A549 (cell line): ENCODE measurements at regions not wholly inside any gene's neighbourhood (a gene's known extent, or its start where the extent isn't known, plus 50 kb on each side); places are given as distances from the start of the nearest gene placed in this dataset.

Experiments
- ATAC-seq, 2 experiments: fragments of 200-7000 bp in 1 of 2; fragments of >200 bp in 1 of 2; cut with Nextera tagmentation in 1 of 2; cut with Tn5 transposase in 1 of 2; 3 replicates each; pipeline versions ENCODE4 v1.8.0 to v1.9.1; 2018 to 2020; ENCODE audit warnings: mild to moderate bottlenecking in 1 of 2, moderate library complexity in 1 of 2
- CTCF ChIA-PET: fragments of 300-600 bp; sonication (Branson Sonifier 250); formaldehyde crosslinking; extraction: SDS; loops from one replicate; lab custom pipeline; 2021; ENCODE audit warnings: antibody characterized with exemption, inconsistent platforms; lab: Yijun Ruan, JAX
- POLR2A ChIA-PET: fragments of 350-600 bp; formaldehyde crosslinking; extraction: SDS; loops from one replicate; lab custom pipeline; 2021; ENCODE audit warnings: antibody characterized with exemption, inconsistent platforms; lab: Yijun Ruan, JAX
- DNase-seq, 2 experiments: peaks; one replicate each; pipeline versions ENCODE4 v3.0.0 to v3.0.0-alpha.2; 2011 to 2016; ENCODE audit warnings: low read depth in 1 of 2, low spot score in 1 of 2
- FAIRE-seq: peaks from 2 replicates; lab custom pipeline; 2011; peaks lifted over from hg19 to GRCh38; lab: Jason Lieb, UNC
- H3K27ac ChIP-seq, 2 experiments: fragments of >200 bp; sonication (Bioruptor Twin); formaldehyde crosslinking; 3 replicates each; pipeline ENCODE4 v1.5.1; 2016 to 2017
- H3K4me1 ChIP-seq: fragments of >200 bp; sonication (Bioruptor Twin); formaldehyde crosslinking; 3 replicates; pipeline ENCODE4 v1.6.1; 2016
- H3K4me2 ChIP-seq: fragments of >200 bp; sonication (Bioruptor Twin); formaldehyde crosslinking; 3 replicates; pipeline ENCODE4 v1.6.1; 2016
- H3K4me3 ChIP-seq: fragments of >200 bp; sonication (Bioruptor Twin); formaldehyde crosslinking; 3 replicates; pipeline ENCODE4 v1.5.1; 2016
- H3K9me3 ChIP-seq: fragments of >200 bp; sonication (Bioruptor Twin); formaldehyde crosslinking; 3 replicates; pipeline ENCODE4 v1.6.1; 2016
- ATOH8 ChIP-seq: fragments of 250-450 bp; sonication (Bioruptor Pico); IDR thresholded peaks from 2 replicates; pipeline ENCODE4 v1.5.0; 2020; ENCODE audit warnings: low read depth, mild to moderate bottlenecking, moderate library complexity
- BHLHE40 ChIP-seq: IDR thresholded peaks from 2 replicates; pipeline ENCODE4 v1.6.1; 2012; ENCODE audit warnings: low read depth, low read length, inconsistent platforms
- CTCF ChIP-seq: fragments of >200 bp; sonication (Bioruptor Twin); formaldehyde crosslinking; IDR thresholded peaks from 3 replicates; pipeline ENCODE4 v1.5.1; 2016
- ESRRA ChIP-seq: fragments of 150-350 bp; IDR thresholded peaks from 2 replicates; pipeline ENCODE4 v1.6.1; 2014; ENCODE audit warnings: mild to moderate bottlenecking, low read length, borderline replicate concordance
- FOSL2 ChIP-seq, 2 experiments: fragments of 450-650 bp in 1 of 2; fragments of >200 bp in 1 of 2; sonication (Bioruptor Twin) in 1 of 2; formaldehyde crosslinking; IDR thresholded peaks; 2 replicates each; pipeline versions ENCODE4 v1.5.0 to v1.6.1; 2016 to 2020; ENCODE audit warnings: mild to moderate bottlenecking in 1 of 2, moderate library complexity in 1 of 2
- HEYL ChIP-seq: fragments of 250-450 bp; sonication (Bioruptor Pico); IDR thresholded peaks from 2 replicates; pipeline ENCODE4 v1.8.0; 2021; ENCODE audit warnings: mild to moderate bottlenecking, moderate library complexity
- HMGXB4 ChIP-seq: fragments of 250-450 bp; sonication (Bioruptor Pico); IDR thresholded peaks from 2 replicates; pipeline ENCODE4 v1.5.0; 2021; ENCODE audit warnings: mild to moderate bottlenecking, moderate library complexity, borderline replicate concordance
- JUN ChIP-seq, 2 experiments: fragments of >200 bp; sonication (Bioruptor Twin); formaldehyde crosslinking; IDR thresholded peaks; 2 replicates in 1 of 2; 3 replicates in 1 of 2; pipeline ENCODE4 v1.6.1; 2016 to 2017
- JUNB ChIP-seq: fragments of >200 bp; sonication (Bioruptor Twin); formaldehyde crosslinking; IDR thresholded peaks from 2 replicates; pipeline ENCODE4 v1.6.1; 2016
- KDM5A ChIP-seq: fragments of 200-600 bp; sonication (generic); IDR thresholded peaks from 2 replicates; pipeline ENCODE4 v1.6.1; 2016; ENCODE audit warnings: antibody characterized with exemption, mild to moderate bottlenecking
- PBX3 ChIP-seq: IDR thresholded peaks from 2 replicates; pipeline ENCODE4 v1.6.1; 2012
- RAD21 ChIP-seq, 2 experiments: fragments of >200 bp in 1 of 2; sonication (Bioruptor Twin) in 1 of 2; formaldehyde crosslinking in 1 of 2; IDR thresholded peaks in 1 of 2; conservative IDR thresholded peaks in 1 of 2; 2 replicates in 1 of 2; 3 replicates in 1 of 2; pipeline ENCODE4 v1.6.1; 2012 to 2018; ENCODE audit warnings: inconsistent platforms in 1 of 2
- SMC3 ChIP-seq: fragments of >200 bp; sonication (Bioruptor Twin); formaldehyde crosslinking; IDR thresholded peaks from 3 replicates; pipeline ENCODE4 v1.6.1; 2018; ENCODE audit warnings: inconsistent platforms
- TFCP2L1 ChIP-seq: fragments of 250-450 bp; sonication (Bioruptor Pico); IDR thresholded peaks from 2 replicates; pipeline ENCODE4 v1.5.0; 2021; ENCODE audit warnings: mild to moderate bottlenecking
- ZFP36 ChIP-seq: fragments of 450-650 bp; IDR thresholded peaks from 2 replicates; pipeline ENCODE4 v1.6.1; 2014; ENCODE audit warnings: borderline replicate concordance; ENCODE audit not compliant: partially characterized antibody
- ZSCAN20 ChIP-seq: fragments of 250-450 bp; sonication (Bioruptor Pico); IDR thresholded peaks from 2 replicates; pipeline ENCODE4 v1.8.0; 2022; ENCODE audit warnings: mild to moderate bottlenecking, moderate library complexity
- WGBS: methylation state at CpG from one replicate; pipeline ENCODE4 v1.1.6; 2017; ENCODE audit errors: missing lambda C conversion rate; 5-methylcytosine and 5-hydroxymethylcytosine counted together

GRCh38 chr7:21256310-21256877 lies 171.5 kb upstream of the SP4 start:
- FAIRE-seq = no peak

GRCh38 chr7:21260939-21261338 lies 166.9 kb upstream of the SP4 start:
- ChIA-PET CTCF (interaction anchor here (1.1 to 18.8 kb wide), 5 partner anchors 33 to 511 kb away, joined by 3 to 227 read pairs (median 3); no protein-coding TSS in a partner anchor), POLR2A (no interaction called here)
- Histone ChIP-seq H3K4me3 (no peak overlapping the region), H3K27ac (no peak overlapping the region), H3K9me3 (no peaks in the 10 kb centered on the region), H3K4me2 (no peak overlapping the region), H3K4me1 (no peaks in the 10 kb centered on the region)
- DNase-seq (no peak), FAIRE-seq (no peak), ATAC-seq (no peak)
- no peak for TF ChIP-seq KDM5A
- no peak for TF ChIP-seq FOSL2 (IDR thresholded peaks at IDR 0.05)
- TF ChIP-seq FOSL2 (CRISPR knock-in tag; IDR thresholded peaks at IDR 0.05) = no peak
- TF ChIP-seq JUNB = no peak
- no peak for TF ChIP-seq ESRRA
- TF ChIP-seq CTCF = no peak
- TF ChIP-seq HMGXB4 (CRISPR knock-in tag) = no peak
- 3% methylated on average over 1 of the region's 1 CpG for WGBS

More at GRCh38 chr7:21256310-21256877, 171.5 kb upstream of the SP4 start:
- 5% methylated on average over 3 of the region's 3 CpGs for WGBS
- CTCF ChIA-PET = interaction anchor here (0.7 to 18.8 kb wide), 10 partner anchors 9 to 826 kb away, joined by 3 to 227 read pairs (median 4); no protein-coding TSS in a partner anchor
- Histone ChIP-seq H3K27ac (no peak overlapping the region), H3K4me3 (no peak overlapping the region), H3K4me1 (no peaks in the 10 kb centered on the region), H3K4me2 (no peak overlapping the region), H3K9me3 (no peaks in the 10 kb centered on the region)
- POLR2A ChIA-PET = interaction anchor here (1.5 kb wide), 1 partner anchor 827 kb away, joined by 3 read pairs; no protein-coding TSS in a partner anchor
- DNase-seq (peak; percentile 6 to 53), ATAC-seq (no peak)
- TF ChIP-seq PBX3 (no peak), HEYL (CRISPR knock-in tag) (no peak), ZSCAN20 (CRISPR knock-in tag) (no peak), FOSL2 (IDR thresholded peaks at IDR 0.05) (no peak), FOSL2 (CRISPR knock-in tag; IDR thresholded peaks at IDR 0.05) (no peak), SMC3 (peak; percentile 86), JUN (IDR thresholded peaks at IDR 0.05) (no peak), CTCF (peak; percentile 69), ATOH8 (CRISPR knock-in tag) (no peak), BHLHE40 (no peak), RAD21 (conservative IDR thresholded peaks at IDR 0.05 in 1 of 2, IDR thresholded peaks at IDR 0.05 in 1 of 2) (peak; percentile 60 to 76), ZFP36 (no peak), TFCP2L1 (no peak)
